ENCODE measurements at regions not wholly inside any gene's neighbourhood (a gene's known extent, or its start where the extent isn't known, plus 50 kb on each side); places are given as distances from the start of the nearest gene placed in this dataset.

GRCh38 chr10:125556882-125557281, 126.1 kb downstream of the TEX36 start:
- Mint-ChIP-seq H3K27me3 (ENCODE audit: insufficient read depth, low read depth) (peaks cover 9% of the 10 kb centered on the region), H3K36me3 (no peaks in the 10 kb centered on the region), H3K27ac (no peak overlapping the region), H3K9me3 (peaks cover 2% of the 10 kb centered on the region), H3K4me1 (peaks cover 2% of the 10 kb centered on the region), H3K4me3 (no peak overlapping the region)
- H4K20me1 ChIP-seq (ENCODE audit: low read depth): no peaks in the 10 kb centered on the region
- no peak for DNase-seq (ENCODE audit: low spot score)
- H3K27ac ChIP-seq: no peak overlapping the region
- H3K4me1 ChIP-seq: no peaks in the 10 kb centered on the region
- H3K27me3 ChIP-seq: no peaks in the 10 kb centered on the region
- no peaks in the 10 kb centered on the region for H3K9me3 ChIP-seq (ENCODE audit: low read depth)
- H3F3A ChIP-seq (ENCODE audit: low read depth): no peaks in the 10 kb centered on the region
- no peaks in the 10 kb centered on the region for H3K79me2 ChIP-seq (ENCODE audit: low read depth)
- no peak overlapping the region for H3K4me2 ChIP-seq
- no peak overlapping the region for H2AFZ ChIP-seq (replicated peaks)
- H3K4me3 ChIP-seq: no peak overlapping the region
- TF ChIP-seq EZH2phosphoT487 (IDR thresholded peaks at IDR 0.05): no peak
- no peak for TF ChIP-seq EZH2 (IDR thresholded peaks at IDR 0.05)
- TF ChIP-seq, protein P1, sequence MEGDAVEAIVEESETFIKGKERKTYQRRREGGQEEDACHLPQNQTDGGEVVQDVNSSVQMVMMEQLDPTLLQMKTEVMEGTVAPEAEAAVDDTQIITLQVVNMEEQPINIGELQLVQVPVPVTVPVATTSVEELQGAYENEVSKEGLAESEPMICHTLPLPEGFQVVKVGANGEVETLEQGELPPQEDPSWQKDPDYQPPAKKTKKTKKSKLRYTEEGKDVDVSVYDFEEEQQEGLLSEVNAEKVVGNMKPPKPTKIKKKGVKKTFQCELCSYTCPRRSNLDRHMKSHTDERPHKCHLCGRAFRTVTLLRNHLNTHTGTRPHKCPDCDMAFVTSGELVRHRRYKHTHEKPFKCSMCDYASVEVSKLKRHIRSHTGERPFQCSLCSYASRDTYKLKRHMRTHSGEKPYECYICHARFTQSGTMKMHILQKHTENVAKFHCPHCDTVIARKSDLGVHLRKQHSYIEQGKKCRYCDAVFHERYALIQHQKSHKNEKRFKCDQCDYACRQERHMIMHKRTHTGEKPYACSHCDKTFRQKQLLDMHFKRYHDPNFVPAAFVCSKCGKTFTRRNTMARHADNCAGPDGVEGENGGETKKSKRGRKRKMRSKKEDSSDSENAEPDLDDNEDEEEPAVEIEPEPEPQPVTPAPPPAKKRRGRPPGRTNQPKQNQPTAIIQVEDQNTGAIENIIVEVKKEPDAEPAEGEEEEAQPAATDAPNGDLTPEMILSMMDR (IDR thresholded peaks at IDR 0.05): no peak
- no peak overlapping the region for H3K9ac ChIP-seq
- H3K36me3 ChIP-seq: no peaks in the 10 kb centered on the region

DNA sequence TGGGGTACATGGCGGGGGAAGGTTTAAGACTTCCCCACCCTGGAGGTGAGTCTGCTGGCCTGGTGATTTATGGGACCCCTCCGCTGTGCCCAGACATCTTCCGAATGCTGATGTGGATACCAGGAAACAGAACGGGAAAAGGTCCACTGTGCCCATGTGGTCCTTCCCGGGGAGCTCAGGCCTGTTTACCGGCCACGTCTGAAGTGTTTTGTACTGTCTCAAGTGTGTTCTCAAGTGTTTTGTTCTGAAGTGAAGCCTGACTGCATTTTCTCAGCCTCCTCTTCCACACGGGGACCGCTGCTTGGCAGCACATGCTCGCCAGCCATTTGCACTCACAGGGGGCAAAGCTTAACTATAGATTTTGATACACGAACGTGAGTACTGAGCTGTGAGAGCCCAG, 127.2 kb downstream of the TEX36 start:
- no peaks in the 10 kb centered on the region for H3K27me3 ChIP-seq
- H3K36me3 ChIP-seq: no peaks in the 10 kb centered on the region
- peaks cover 8% of the 10 kb centered on the region for H3K27me3 Mint-ChIP-seq (ENCODE audit: insufficient read depth, low read depth)
- peaks cover 2% of the 10 kb centered on the region for H3K9me3 Mint-ChIP-seq
- DNase-seq (ENCODE audit: low spot score): no peak
- no peaks in the 10 kb centered on the region for H3K36me3 Mint-ChIP-seq
- H3K9me3 ChIP-seq (ENCODE audit: low read depth): no peaks in the 10 kb centered on the region
- H3K4me2 ChIP-seq: no peak overlapping the region
- no peak overlapping the region for H3K4me3 ChIP-seq
- no peak overlapping the region for H2AFZ ChIP-seq (replicated peaks)
- H3K4me1 ChIP-seq: no peaks in the 10 kb centered on the region
- TF ChIP-seq EZH2 (IDR thresholded peaks at IDR 0.05) (no peak), EZH2phosphoT487 (IDR thresholded peaks at IDR 0.05) (no peak)
- TF ChIP-seq, protein P1 (IDR thresholded peaks at IDR 0.05): no peak
- H3K79me2 ChIP-seq (ENCODE audit: low read depth): no peaks in the 10 kb centered on the region
- H4K20me1 ChIP-seq (ENCODE audit: low read depth): no peaks in the 10 kb centered on the region
- no peaks in the 10 kb centered on the region for H3F3A ChIP-seq (ENCODE audit: low read depth)
- no peak overlapping the region for H3K4me3 Mint-ChIP-seq
- no peak overlapping the region for H3K27ac Mint-ChIP-seq
- no peak overlapping the region for H3K9ac ChIP-seq
- no peak overlapping the region for H3K27ac ChIP-seq
- H3K4me1 Mint-ChIP-seq: peaks cover 2% of the 10 kb centered on the region

DNA sequence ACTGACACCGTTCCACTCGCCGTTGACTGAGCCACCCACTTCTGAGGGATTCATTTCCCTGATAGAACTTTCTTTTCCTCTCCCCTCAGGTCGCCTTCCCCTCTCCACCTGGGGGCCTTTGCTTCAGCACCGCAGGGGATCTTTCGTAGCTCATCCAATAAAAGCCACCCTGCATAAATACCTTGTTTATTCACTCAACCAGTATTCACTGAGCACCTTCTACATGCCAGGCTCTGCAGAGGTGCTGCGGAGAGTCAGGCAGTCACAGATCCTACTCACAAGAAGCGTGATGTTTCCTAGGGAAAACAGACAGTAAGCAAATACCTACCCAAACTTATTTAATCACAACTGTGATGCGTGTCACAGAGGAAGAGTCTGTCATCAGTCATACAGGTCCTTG, 127.7 kb downstream of the TEX36 start:
- Mint-ChIP-seq H3K4me3 (no peak overlapping the region), H3K9me3 (peaks cover 2% of the 10 kb centered on the region), H3K36me3 (no peaks in the 10 kb centered on the region), H3K27me3 (ENCODE audit: insufficient read depth, low read depth) (peaks cover 8% of the 10 kb centered on the region), H3K4me1 (peaks cover 5% of the 10 kb centered on the region), H3K27ac (peak overlapping the region; percentile 81)
- no peak for DNase-seq (ENCODE audit: low spot score)
- Histone ChIP-seq H3K27ac (no peak overlapping the region), H3K4me2 (no peak overlapping the region), H3F3A (ENCODE audit: low read depth) (no peaks in the 10 kb centered on the region), H2AFZ (replicated peaks) (no peak overlapping the region), H3K27me3 (no peaks in the 10 kb centered on the region), H4K20me1 (ENCODE audit: low read depth) (no peaks in the 10 kb centered on the region), H3K9ac (no peak overlapping the region), H3K79me2 (ENCODE audit: low read depth) (no peaks in the 10 kb centered on the region), H3K4me3 (no peak overlapping the region), H3K4me1 (no peaks in the 10 kb centered on the region), H3K36me3 (no peaks in the 10 kb centered on the region), H3K9me3 (ENCODE audit: low read depth) (no peaks in the 10 kb centered on the region)
- TF ChIP-seq, protein P1 (IDR thresholded peaks at IDR 0.05): no peak
- TF ChIP-seq EZH2phosphoT487 (IDR thresholded peaks at IDR 0.05) (no peak), EZH2 (IDR thresholded peaks at IDR 0.05) (no peak)

All from neural progenitor cell (in vitro differentiated cells).